Parathyroid adenoma (tissue), 2 donors: ENCODE measurements at regions not wholly inside any gene's neighbourhood (a gene's known extent, or its start where the extent isn't known, plus 50 kb on each side); places are given as distances from the start of the nearest gene placed in this dataset.

Experiments
- H2AFZ ChIP-seq: fragments of 300-600 bp; sonication (generic); one replicate; pipeline ENCODE4 v1.7.0; 2017; ENCODE audit warnings: antibody characterized with exemption, mild to moderate bottlenecking
- H3K27ac ChIP-seq: fragments of 300-600 bp; sonication (generic); one replicate; pipeline ENCODE4 v1.7.0; 2017
- H3K27me3 ChIP-seq: fragments of 300-600 bp; sonication (generic); one replicate; pipeline ENCODE4 v1.7.0; 2017; ENCODE audit warnings: low read length; ENCODE audit not compliant: control insufficient read depth, insufficient read depth
- H3K36me3 ChIP-seq: fragments of 300-600 bp; sonication (generic); one replicate; pipeline ENCODE4 v1.7.0; 2017; ENCODE audit warnings: low read length; ENCODE audit not compliant: control insufficient read depth, insufficient read depth
- H3K4me1 ChIP-seq: fragments of 300-600 bp; sonication (generic); one replicate; pipeline ENCODE4 v1.7.0; 2017; ENCODE audit warnings: control low read depth
- H3K4me2 ChIP-seq: fragments of 300-600 bp; sonication (generic); one replicate; pipeline ENCODE4 v1.7.0; 2017; ENCODE audit warnings: low read length
- H3K4me3 ChIP-seq: fragments of 300-600 bp; sonication (generic); one replicate; pipeline ENCODE4 v1.7.0; 2017; ENCODE audit warnings: low read depth, low read length
- H3K79me2 ChIP-seq: fragments of 300-600 bp; sonication (generic); one replicate; pipeline ENCODE4 v1.7.0; 2017; ENCODE audit warnings: control low read depth
- H3K9ac ChIP-seq: fragments of 300-600 bp; sonication (generic); one replicate; pipeline ENCODE4 v1.7.0; 2017; ENCODE audit warnings: mild to moderate bottlenecking
- H3K9me3 ChIP-seq: fragments of 300-600 bp; sonication (generic); one replicate; pipeline ENCODE4 v1.7.0; 2017; ENCODE audit warnings: low read length; ENCODE audit not compliant: control insufficient read depth
- CTCF ChIP-seq: fragments of 300-600 bp; sonication (generic); IDR thresholded peaks from one replicate; pipeline ENCODE4 v1.7.0; 2017; ENCODE audit warnings: antibody characterized with exemption, mild to moderate bottlenecking
- donor health status: primary hyperparathyroidism.

GRCh38 chr4:89427782-89428181 is 120.2 kb upstream of the GPRIN3 start:
- Histone ChIP-seq H3K36me3 (no peaks in the 10 kb centered on the region), H3K9me3 (no peaks in the 10 kb centered on the region), H3K4me2 (no peak overlapping the region), H2AFZ (no peak overlapping the region), H3K27ac (no peak overlapping the region), H3K4me1 (no peaks in the 10 kb centered on the region), H3K4me3 (no peak overlapping the region), H3K9ac (no peak overlapping the region), H3K79me2 (no peaks in the 10 kb centered on the region), H3K27me3 (no peaks in the 10 kb centered on the region)
- TF ChIP-seq CTCF: no peak

GRCh38 chr4:89425023-89425422 is 117.4 kb upstream of the GPRIN3 start:
- Histone ChIP-seq H2AFZ (no peak overlapping the region), H3K9ac (no peak overlapping the region), H3K27me3 (no peaks in the 10 kb centered on the region), H3K79me2 (no peaks in the 10 kb centered on the region), H3K36me3 (no peaks in the 10 kb centered on the region), H3K4me3 (no peak overlapping the region), H3K27ac (no peak overlapping the region), H3K9me3 (no peaks in the 10 kb centered on the region), H3K4me2 (no peak overlapping the region), H3K4me1 (no peaks in the 10 kb centered on the region)
- no peak for TF ChIP-seq CTCF

DNA sequence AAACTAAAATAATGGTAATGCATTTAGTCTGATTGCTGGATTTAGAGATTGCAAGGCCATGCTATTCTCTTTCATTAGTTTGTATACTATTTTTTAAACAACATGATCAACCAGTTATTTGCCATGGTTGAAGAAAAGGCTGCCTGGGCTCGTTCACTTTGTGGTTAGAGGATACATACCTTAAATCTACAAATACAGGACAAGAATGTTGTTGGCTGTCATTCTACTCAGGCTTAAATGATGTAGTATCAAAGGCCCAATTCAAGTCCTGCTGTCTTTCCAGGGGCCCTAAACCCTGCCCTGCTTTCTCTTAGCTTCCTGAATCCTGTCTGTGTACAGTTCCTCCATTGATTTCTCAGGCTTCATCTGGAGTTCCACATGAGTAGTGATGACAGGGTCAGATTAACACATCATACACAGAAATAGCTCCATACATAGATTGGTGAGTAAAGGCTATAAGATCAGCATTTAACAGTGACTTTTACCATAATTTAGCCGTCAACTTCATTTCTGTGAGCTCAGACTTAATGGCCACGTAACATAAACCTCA is 114.9 kb upstream of the GPRIN3 start:
- no peaks in the 10 kb centered on the region for H3K27me3 ChIP-seq
- no peak overlapping the region for H3K4me3 ChIP-seq
- H3K4me1 ChIP-seq: no peaks in the 10 kb centered on the region
- TF ChIP-seq CTCF: no peak
- H3K9me3 ChIP-seq: no peaks in the 10 kb centered on the region
- no peaks in the 10 kb centered on the region for H3K36me3 ChIP-seq
- no peak overlapping the region for H3K27ac ChIP-seq
- H3K79me2 ChIP-seq: no peaks in the 10 kb centered on the region
- H3K9ac ChIP-seq: no peak overlapping the region
- H3K4me2 ChIP-seq: no peak overlapping the region
- H2AFZ ChIP-seq: no peak overlapping the region

DNA sequence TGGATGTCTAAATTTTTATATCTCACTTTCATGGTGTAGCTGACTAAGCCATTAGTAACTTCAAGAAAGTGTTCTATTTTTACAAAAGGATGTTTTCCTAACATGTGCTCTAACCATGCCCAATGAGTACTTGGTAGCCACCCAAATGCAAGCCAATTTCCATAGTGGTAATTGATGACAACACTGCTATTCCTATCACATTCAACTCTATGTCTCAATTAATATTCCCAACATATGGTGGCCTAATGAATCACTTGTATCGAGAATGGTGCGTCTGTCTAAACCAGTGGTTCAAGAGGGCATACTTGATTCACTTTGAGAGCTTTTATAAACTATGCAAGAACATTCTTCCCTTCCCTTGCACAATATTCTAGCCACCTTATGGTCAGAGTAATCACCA is 112.9 kb upstream of the GPRIN3 start:
- Histone ChIP-seq H3K4me3 (no peak overlapping the region), H3K4me2 (no peak overlapping the region), H3K27me3 (no peaks in the 10 kb centered on the region), H3K9me3 (no peaks in the 10 kb centered on the region), H3K9ac (no peak overlapping the region), H3K36me3 (no peaks in the 10 kb centered on the region), H2AFZ (no peak overlapping the region), H3K4me1 (no peaks in the 10 kb centered on the region), H3K27ac (no peak overlapping the region), H3K79me2 (no peaks in the 10 kb centered on the region)
- no peak for TF ChIP-seq CTCF

- Histone ChIP-seq H2AFZ (no peak overlapping the region), H3K36me3 (no peaks in the 10 kb centered on the region), H3K27me3 (no peaks in the 10 kb centered on the region), H3K4me2 (no peak overlapping the region), H3K27ac (no peak overlapping the region), H3K4me3 (no peak overlapping the region), H3K4me1 (no peaks in the 10 kb centered on the region), H3K9me3 (no peaks in the 10 kb centered on the region), H3K9ac (no peak overlapping the region), H3K79me2 (no peaks in the 10 kb centered on the region)
- TF ChIP-seq CTCF: no peak
Observed at GRCh38 chr4:89419111-89419695, 111.6 kb upstream of the GPRIN3 start.
